Spinal cord (tissue), 9 donors: ENCODE measurements at regions not wholly inside any gene's neighbourhood (a gene's known extent, or its start where the extent isn't known, plus 50 kb on each side); places are given as distances from the start of the nearest gene placed in this dataset.

ENCODE experiments used
- DNase-seq, 6 donors: peaks; one replicate each; pipeline versions ENCODE4 v3.0.0 to v3.0.0-alpha.2; 2013 to 2015; ENCODE audit warnings: low spot score in 6 of 6, low read depth in 4 of 6
- H3K27ac ChIP-seq: one replicate; pipeline ENCODE4 v1.5.1; 2013; ENCODE audit warnings: low read depth, low read length, control low read depth
- H3K27me3 ChIP-seq: one replicate; pipeline ENCODE4 v1.6.1; 2013; ENCODE audit warnings: low read length; ENCODE audit not compliant: control insufficient read depth, insufficient read depth
- H3K36me3 ChIP-seq: one replicate; pipeline ENCODE4 v1.6.1; 2013; ENCODE audit warnings: low read length; ENCODE audit not compliant: control insufficient read depth, insufficient read depth
- H3K4me1 ChIP-seq: one replicate; pipeline ENCODE4 v1.6.1; 2013; ENCODE audit warnings: low read length; ENCODE audit not compliant: control insufficient read depth, insufficient read depth
- H3K4me3 ChIP-seq: one replicate; pipeline ENCODE4 v1.5.1; 2013; ENCODE audit warnings: low read depth, low read length, control low read depth
- H3K9me3 ChIP-seq: one replicate; pipeline ENCODE4 v1.6.1; 2013; ENCODE audit warnings: low read length; ENCODE audit not compliant: control insufficient read depth, insufficient read depth
- whole genome bisulfite sequencing: methylation state at CpG from one replicate; pipeline ENCODE4 v1.1.5; 2013; ENCODE audit warnings: missing lambda C conversion rate; ENCODE audit not compliant: insufficient coverage; 5-methylcytosine and 5-hydroxymethylcytosine counted together
- donor health status: healthy.

DNA sequence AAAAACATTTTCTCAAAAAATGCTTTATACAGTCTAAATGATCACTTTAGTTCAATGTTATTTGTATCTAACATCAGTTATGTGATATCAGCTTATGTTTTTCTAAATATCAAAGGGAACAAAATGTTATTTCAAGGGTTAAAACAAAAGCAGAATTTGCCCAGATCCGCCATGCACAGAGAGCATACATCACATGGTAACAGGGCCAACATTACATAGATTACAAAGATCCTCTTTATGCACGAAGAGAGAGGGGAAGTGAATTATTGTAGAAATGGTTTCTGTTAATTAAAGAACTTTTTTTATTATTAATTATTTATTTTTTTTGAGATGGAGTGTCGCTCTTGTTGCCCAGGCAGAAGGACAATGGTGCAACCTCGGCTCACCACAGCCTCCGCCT is 100.8 kb upstream of the MME start:
- Histone ChIP-seq H3K36me3 (no peaks in the 10 kb centered on the region), H3K4me1 (no peaks in the 10 kb centered on the region), H3K27me3 (no peaks in the 10 kb centered on the region), H3K9me3 (no peaks in the 10 kb centered on the region), H3K4me3 (no peak overlapping the region), H3K27ac (no peak overlapping the region)
- no CpG with 5 or more reads among the region's 5 CpGs for WGBS
- no peak for DNase-seq

DNA sequence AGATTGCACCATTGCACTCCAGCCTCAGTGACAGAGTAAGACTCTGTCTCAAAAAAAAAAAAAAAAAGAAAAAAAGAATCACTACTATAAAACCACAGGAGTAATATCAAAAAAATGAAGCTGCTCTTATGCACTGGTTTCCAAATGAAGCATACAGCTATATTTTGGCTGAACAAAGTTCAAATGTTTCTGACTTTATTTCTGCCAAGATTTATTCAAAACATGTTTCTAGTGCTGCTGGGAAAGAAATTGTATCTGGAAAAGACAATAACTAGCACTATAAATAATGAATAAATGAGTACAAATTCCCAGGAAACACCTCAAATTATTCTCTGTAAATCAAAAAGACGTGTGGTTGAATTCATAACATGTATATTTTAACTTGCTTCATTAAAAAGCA is 102.5 kb upstream of the MME start:
- no peaks in the 10 kb centered on the region for H3K4me1 ChIP-seq
- WGBS, result no CpG with 5 or more reads among the region's 1 CpG
- H3K36me3 ChIP-seq, result no peaks in the 10 kb centered on the region
- H3K27me3 ChIP-seq, result no peaks in the 10 kb centered on the region
- no peak overlapping the region for H3K4me3 ChIP-seq
- no peak overlapping the region for H3K27ac ChIP-seq
- DNase-seq, result no peak
- H3K9me3 ChIP-seq, result no peaks in the 10 kb centered on the region

GRCh38 chr3:154976072-154976983 is 103.8 kb upstream of the MME start:
- no CpG with 5 or more reads among the region's 5 CpGs for WGBS
- DNase-seq, result no peak
- no peaks in the 10 kb centered on the region for H3K9me3 ChIP-seq

DNA sequence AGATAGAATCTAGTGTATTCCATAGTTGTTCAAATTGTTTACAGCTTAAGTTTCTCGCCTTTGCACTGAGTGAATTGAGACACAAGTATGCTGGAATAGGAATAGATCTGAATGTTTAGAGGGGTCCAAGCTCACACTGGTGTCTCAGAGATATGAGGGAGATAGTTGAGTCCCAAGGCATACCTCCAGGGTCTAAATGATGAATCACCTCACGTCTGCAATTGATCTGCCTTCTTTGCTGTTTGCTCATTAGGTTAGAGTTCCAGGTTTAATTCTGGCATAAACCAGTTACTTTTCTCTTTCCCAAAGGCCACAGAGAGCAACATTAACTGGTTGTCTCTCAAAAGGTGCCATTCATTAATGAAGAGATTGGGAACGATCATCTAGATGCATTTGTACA is 106.3 kb upstream of the MME start:
- no peak for DNase-seq
- H3K27ac ChIP-seq, result no peak overlapping the region
- 94% methylated on average over 2 of the region's 3 CpGs for WGBS

More at GRCh38 chr3:154976072-154976983, 103.8 kb upstream of the MME start:
- no peaks in the 10 kb centered on the region for H3K36me3 ChIP-seq
- no peaks in the 10 kb centered on the region for H3K4me1 ChIP-seq
- H3K27ac ChIP-seq, result no peak overlapping the region
- H3K4me3 ChIP-seq, result no peak overlapping the region
- H3K27me3 ChIP-seq, result no peaks in the 10 kb centered on the region

DNA sequence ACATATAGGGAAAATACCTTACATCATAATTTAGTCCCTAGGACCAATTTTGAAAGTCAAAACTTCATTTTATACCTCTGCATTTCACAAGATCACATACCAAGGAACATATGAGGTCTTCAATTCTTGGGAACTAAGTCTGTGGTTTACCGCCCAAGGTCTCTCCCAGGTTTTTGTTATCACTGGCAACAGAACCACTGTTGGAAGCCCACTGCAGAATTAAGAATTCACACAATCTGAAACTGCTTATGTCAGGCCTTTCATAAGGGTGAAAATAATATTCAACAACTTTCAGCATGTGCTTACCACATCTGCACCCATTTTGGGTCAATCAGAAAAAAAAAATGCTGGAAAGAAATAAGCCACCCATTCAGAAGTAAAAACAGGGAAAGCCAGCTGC is 107.2 kb upstream of the MME start:
- Histone ChIP-seq H3K9me3 (no peaks in the 10 kb centered on the region), H3K4me3 (no peak overlapping the region), H3K36me3 (no peaks in the 10 kb centered on the region), H3K27ac (no peak overlapping the region), H3K27me3 (no peaks in the 10 kb centered on the region), H3K4me1 (no peaks in the 10 kb centered on the region)
- peak in 1 of 6 donors; percentile 17 for DNase-seq
- WGBS, result 67% methylated on average over 1 of the region's 1 CpG

More for the DNA sequence above, 106.3 kb upstream of the MME start:
- Histone ChIP-seq H3K4me3 (no peak overlapping the region), H3K27me3 (no peaks in the 10 kb centered on the region), H3K36me3 (no peaks in the 10 kb centered on the region), H3K4me1 (no peaks in the 10 kb centered on the region), H3K9me3 (no peaks in the 10 kb centered on the region)

- no CpG with 5 or more reads among the region's 2 CpGs for WGBS
- Histone ChIP-seq H3K36me3 (no peaks in the 10 kb centered on the region), H3K27me3 (no peaks in the 10 kb centered on the region), H3K4me1 (no peaks in the 10 kb centered on the region), H3K27ac (no peak overlapping the region), H3K4me3 (no peak overlapping the region), H3K9me3 (no peaks in the 10 kb centered on the region)
- no peak for DNase-seq
Measured at GRCh38 chr3:154971771-154972326, 108.3 kb upstream of the MME start.

- Histone ChIP-seq H3K36me3 (no peaks in the 10 kb centered on the region), H3K27me3 (no peaks in the 10 kb centered on the region), H3K27ac (no peak overlapping the region), H3K4me3 (no peak overlapping the region), H3K4me1 (no peaks in the 10 kb centered on the region), H3K9me3 (no peaks in the 10 kb centered on the region)
- DNase-seq, result no peak
- no CpG with 5 or more reads among the region's 7 CpGs for WGBS
Measured at GRCh38 chr3:154971341-154971740, 108.8 kb upstream of the MME start.

- 88% methylated on average over 2 of the region's 3 CpGs for WGBS
Measured at GRCh38 chr3:154970797-154971196, 109.3 kb upstream of the MME start.

DNA sequence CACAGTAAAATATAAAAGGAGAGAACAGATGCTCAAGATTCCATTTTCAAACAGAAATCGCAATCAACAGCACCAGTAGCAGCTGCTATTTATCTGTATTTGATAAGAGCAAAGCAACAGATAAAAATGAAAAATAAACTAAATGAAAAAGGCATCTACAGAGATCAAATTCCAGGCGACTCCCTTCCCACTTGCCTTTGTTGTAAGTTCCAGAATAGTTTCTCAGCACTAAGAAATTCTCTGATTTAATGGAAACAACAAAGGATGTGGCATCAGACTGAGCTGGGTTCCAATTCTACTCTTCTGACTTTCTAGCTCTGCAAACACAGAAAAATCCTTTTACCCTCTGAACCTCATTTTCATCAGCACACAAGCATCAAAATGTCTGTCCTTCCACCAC is 110.8 kb upstream of the MME start:
- H3K4me3 ChIP-seq, result no peak overlapping the region
- DNase-seq, result no peak
- H3K9me3 ChIP-seq, result no peaks in the 10 kb centered on the region
- no peaks in the 10 kb centered on the region for H3K27me3 ChIP-seq
- H3K4me1 ChIP-seq, result no peaks in the 10 kb centered on the region
- H3K36me3 ChIP-seq, result no peaks in the 10 kb centered on the region
- H3K27ac ChIP-seq, result no peak overlapping the region
- no CpG with 5 or more reads among the region's 2 CpGs for WGBS

More at GRCh38 chr3:154970797-154971196, 109.3 kb upstream of the MME start:
- H3K4me1 ChIP-seq, result no peaks in the 10 kb centered on the region
- no peaks in the 10 kb centered on the region for H3K9me3 ChIP-seq
- no peaks in the 10 kb centered on the region for H3K27me3 ChIP-seq
- H3K27ac ChIP-seq, result no peak overlapping the region
- no peak overlapping the region for H3K4me3 ChIP-seq
- DNase-seq, result no peak
- no peaks in the 10 kb centered on the region for H3K36me3 ChIP-seq

DNA sequence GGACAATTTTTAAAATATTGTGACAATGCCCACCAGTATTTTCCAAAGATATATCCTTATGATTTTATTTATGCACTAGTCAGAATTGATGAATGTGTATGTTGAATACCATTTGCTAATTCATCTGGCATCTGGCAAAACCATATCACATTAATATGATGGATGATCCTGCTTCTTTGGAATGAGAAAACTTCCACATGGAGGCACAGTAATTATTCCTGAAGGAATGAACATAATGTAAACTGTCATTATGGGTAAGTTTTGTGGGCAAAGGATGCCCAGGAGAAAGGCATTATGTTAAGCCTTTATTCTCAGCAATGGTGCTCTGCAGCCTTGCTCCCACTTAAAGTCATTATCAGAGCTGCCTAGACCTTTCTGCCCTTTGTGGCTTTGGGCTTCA is 113.0 kb upstream of the MME start:
- DNase-seq, result no peak
- Histone ChIP-seq H3K27me3 (no peaks in the 10 kb centered on the region), H3K9me3 (no peaks in the 10 kb centered on the region), H3K4me3 (no peak overlapping the region), H3K36me3 (no peaks in the 10 kb centered on the region), H3K27ac (no peak overlapping the region), H3K4me1 (no peaks in the 10 kb centered on the region)
